Mesothelial cell of epicardium (in vitro differentiated cells): ENCODE measurements at regions not wholly inside any gene's neighbourhood (a gene's known extent, or its start where the extent isn't known, plus 50 kb on each side); places are given as distances from the start of the nearest gene placed in this dataset.

Experiments used
- DNase-seq, 2 experiments: peaks; one replicate each; pipeline ENCODE4 v3.0.0; 2021; ENCODE audit warnings: low spot score in 2 of 2; ENCODE audit not compliant: unreplicated experiment in 2 of 2
- H3K27ac Mint-ChIP-seq: 2 replicates; pipeline ENCODE4 v1.8.0; 2021; ENCODE audit warnings: mixed read lengths
- H3K27me3 Mint-ChIP-seq: 2 replicates; pipeline ENCODE4 v1.8.0; 2021; ENCODE audit warnings: low read depth, mixed read lengths
- H3K36me3 Mint-ChIP-seq: 2 replicates; pipeline ENCODE4 v1.8.0; 2021; ENCODE audit warnings: mixed read lengths
- H3K4me1 Mint-ChIP-seq: 2 replicates; pipeline ENCODE4 v1.8.0; 2021; ENCODE audit warnings: mixed read lengths
- H3K4me3 Mint-ChIP-seq: 2 replicates; pipeline ENCODE4 v1.8.0; 2021; ENCODE audit warnings: mild to moderate bottlenecking, moderate library complexity, mixed read lengths
- H3K9me3 Mint-ChIP-seq: 2 replicates; pipeline ENCODE4 v1.8.0; 2021; ENCODE audit warnings: mixed read lengths
- TF ChIP-seq, protein P1 (sequence below): fragments of 200-600 bp; sonication (generic); IDR thresholded peaks from one replicate; pipeline ENCODE4 v1.5.0; 2021; ENCODE audit warnings: antibody characterized with exemption; ENCODE audit not compliant: unreplicated experiment

DNA sequence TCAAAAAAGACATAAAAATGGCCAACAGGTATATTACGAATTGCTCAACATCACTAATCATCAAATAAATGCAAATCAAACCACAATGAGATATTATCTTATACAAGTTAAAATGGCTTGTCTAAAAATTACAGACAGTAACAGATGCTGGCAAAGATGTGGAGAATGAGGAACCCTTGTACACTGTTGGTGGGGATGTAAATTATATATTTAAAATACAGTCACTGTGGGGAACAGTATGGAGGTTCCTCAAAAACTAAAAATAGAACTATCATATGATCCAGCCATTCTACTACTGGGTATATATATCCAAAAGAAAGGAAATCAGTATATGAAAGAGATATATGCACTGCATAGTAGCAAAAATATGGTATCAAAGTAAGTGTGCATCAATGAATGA is 1037.2 kb upstream of the B3GALT2 start:
- H3K27ac Mint-ChIP-seq: no peak overlapping the region
- TF ChIP-seq, protein P1, sequence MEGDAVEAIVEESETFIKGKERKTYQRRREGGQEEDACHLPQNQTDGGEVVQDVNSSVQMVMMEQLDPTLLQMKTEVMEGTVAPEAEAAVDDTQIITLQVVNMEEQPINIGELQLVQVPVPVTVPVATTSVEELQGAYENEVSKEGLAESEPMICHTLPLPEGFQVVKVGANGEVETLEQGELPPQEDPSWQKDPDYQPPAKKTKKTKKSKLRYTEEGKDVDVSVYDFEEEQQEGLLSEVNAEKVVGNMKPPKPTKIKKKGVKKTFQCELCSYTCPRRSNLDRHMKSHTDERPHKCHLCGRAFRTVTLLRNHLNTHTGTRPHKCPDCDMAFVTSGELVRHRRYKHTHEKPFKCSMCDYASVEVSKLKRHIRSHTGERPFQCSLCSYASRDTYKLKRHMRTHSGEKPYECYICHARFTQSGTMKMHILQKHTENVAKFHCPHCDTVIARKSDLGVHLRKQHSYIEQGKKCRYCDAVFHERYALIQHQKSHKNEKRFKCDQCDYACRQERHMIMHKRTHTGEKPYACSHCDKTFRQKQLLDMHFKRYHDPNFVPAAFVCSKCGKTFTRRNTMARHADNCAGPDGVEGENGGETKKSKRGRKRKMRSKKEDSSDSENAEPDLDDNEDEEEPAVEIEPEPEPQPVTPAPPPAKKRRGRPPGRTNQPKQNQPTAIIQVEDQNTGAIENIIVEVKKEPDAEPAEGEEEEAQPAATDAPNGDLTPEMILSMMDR: no peak

DNA sequence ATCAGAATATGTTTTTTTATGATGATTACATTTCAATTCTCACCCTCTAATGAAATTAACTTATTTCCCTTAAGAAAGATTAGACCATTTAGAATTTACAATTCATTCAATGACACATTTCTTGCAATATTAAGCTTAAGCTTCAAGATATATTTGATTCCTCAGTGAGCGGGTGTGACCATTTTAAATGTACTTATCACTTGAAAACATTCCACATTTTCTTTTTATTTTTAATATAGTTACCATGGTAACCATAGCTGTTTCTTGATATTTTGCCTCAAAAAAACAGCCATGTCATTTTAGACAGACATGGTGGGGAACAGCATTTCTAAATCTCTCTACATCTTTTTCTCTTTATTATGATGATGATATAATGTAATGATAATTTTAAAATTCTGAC is 1029.0 kb upstream of the B3GALT2 start:
- Mint-ChIP-seq H3K36me3 (no peaks in the 10 kb centered on the region), H3K4me1 (peaks cover 17% of the 10 kb centered on the region), H3K4me3 (no peak overlapping the region), H3K9me3 (peaks cover 7% of the 10 kb centered on the region), H3K27me3 (no peaks in the 10 kb centered on the region), H3K27ac (no peak overlapping the region)
- TF ChIP-seq, protein P1: no peak
- DNase-seq: no peak

More for the DNA sequence above, 1037.2 kb upstream of the B3GALT2 start:
- no peaks in the 10 kb centered on the region for H3K36me3 Mint-ChIP-seq
- H3K9me3 Mint-ChIP-seq: peaks cover 15% of the 10 kb centered on the region
- H3K4me3 Mint-ChIP-seq: no peak overlapping the region
- H3K27me3 Mint-ChIP-seq: no peaks in the 10 kb centered on the region
- no peak for DNase-seq
- H3K4me1 Mint-ChIP-seq: peaks cover 6% of the 10 kb centered on the region

GRCh38 chr1:194214735-194215134 is 1028.3 kb upstream of the B3GALT2 start:
- H3K4me3 Mint-ChIP-seq: no peak overlapping the region
- H3K4me1 Mint-ChIP-seq: peaks cover 17% of the 10 kb centered on the region
- no peak for DNase-seq
- TF ChIP-seq, protein P1: no peak
- H3K9me3 Mint-ChIP-seq: peaks cover 7% of the 10 kb centered on the region
- H3K27ac Mint-ChIP-seq: peak overlapping the region; percentile 31
- no peaks in the 10 kb centered on the region for H3K27me3 Mint-ChIP-seq
- no peaks in the 10 kb centered on the region for H3K36me3 Mint-ChIP-seq

DNA sequence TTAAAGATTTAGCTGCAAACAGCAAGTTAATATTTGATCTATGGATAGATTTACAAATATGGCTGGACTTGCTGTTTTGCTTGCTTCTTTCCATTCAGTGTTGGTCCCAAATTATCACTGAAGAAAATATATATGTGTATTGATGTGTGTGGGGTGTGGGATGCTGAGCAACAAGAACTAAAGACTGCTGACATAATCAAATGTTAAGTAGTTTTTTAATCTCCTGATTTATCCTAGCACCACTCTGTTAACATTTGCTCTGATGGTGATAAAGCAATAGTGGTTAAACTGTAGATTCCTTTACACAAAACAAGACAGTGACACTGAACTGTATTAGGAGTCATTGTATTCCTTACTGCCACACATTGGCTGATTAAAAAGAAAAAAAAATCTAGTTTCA is 1023.5 kb upstream of the B3GALT2 start:
- H3K4me3 Mint-ChIP-seq: no peak overlapping the region
- TF ChIP-seq, protein P1: no peak
- H3K9me3 Mint-ChIP-seq: peaks cover 11% of the 10 kb centered on the region
- H3K27ac Mint-ChIP-seq: no peak overlapping the region
- H3K4me1 Mint-ChIP-seq: peaks cover 14% of the 10 kb centered on the region
- no peak for DNase-seq
- no peaks in the 10 kb centered on the region for H3K27me3 Mint-ChIP-seq
- H3K36me3 Mint-ChIP-seq: no peaks in the 10 kb centered on the region

DNA sequence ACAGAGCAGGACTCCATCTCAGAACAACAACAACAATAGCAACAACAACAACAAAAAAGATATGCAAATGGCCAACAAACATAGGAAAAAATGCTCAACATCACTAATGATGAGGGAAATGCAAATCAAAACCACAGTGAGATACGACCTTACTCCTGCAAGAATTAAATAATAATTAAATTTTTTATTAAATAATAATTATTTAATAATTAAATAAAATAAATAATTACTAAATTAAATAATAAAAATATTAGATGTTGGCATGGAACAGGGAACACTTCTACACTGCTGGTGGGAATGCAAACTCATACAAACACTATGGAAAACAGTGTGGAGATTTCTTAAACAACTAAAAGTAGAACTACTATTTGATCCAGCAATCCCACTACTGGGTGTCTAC is 1022.3 kb upstream of the B3GALT2 start:
- TF ChIP-seq, protein P1: no peak
- H3K9me3 Mint-ChIP-seq: peaks cover 11% of the 10 kb centered on the region
- H3K27me3 Mint-ChIP-seq: no peaks in the 10 kb centered on the region
- H3K4me1 Mint-ChIP-seq: peaks cover 5% of the 10 kb centered on the region
- DNase-seq: no peak
- H3K27ac Mint-ChIP-seq: no peak overlapping the region
- no peaks in the 10 kb centered on the region for H3K36me3 Mint-ChIP-seq
- no peak overlapping the region for H3K4me3 Mint-ChIP-seq

DNA sequence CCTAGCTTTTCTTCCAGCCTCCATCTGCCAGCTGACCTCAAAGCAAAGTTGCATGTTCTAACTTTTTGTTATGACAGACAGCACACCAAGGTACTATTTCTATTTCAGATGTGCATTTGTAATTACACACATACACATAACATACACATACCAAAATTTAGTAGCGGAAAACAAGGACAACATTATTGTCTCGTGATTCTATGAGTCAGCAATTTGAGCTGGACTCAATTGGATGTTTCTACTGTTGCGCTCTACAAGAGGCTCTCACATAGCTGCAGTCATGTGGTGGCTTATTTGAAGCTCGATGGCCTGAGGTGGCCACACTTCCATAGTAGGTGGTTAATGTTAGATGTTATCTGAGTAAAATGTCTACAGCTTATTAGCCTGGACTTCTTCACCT is 1010.1 kb upstream of the B3GALT2 start:
- no peaks in the 10 kb centered on the region for H3K4me1 Mint-ChIP-seq
- DNase-seq: no peak
- no peaks in the 10 kb centered on the region for H3K36me3 Mint-ChIP-seq
- peaks cover 9% of the 10 kb centered on the region for H3K9me3 Mint-ChIP-seq
- no peaks in the 10 kb centered on the region for H3K27me3 Mint-ChIP-seq
- TF ChIP-seq, protein P1: no peak
- no peak overlapping the region for H3K4me3 Mint-ChIP-seq
- H3K27ac Mint-ChIP-seq: no peak overlapping the region
